ENCODE measurements at regions not wholly inside any gene's neighbourhood (a gene's known extent, or its start where the extent isn't known, plus 50 kb on each side); places are given as distances from the start of the nearest gene placed in this dataset.
"Not testable (repeated sequence)": the region's sequence is repeated elsewhere in the genome, so short reads cannot be mapped to it uniquely, and the experiment has no call there.

DNA sequence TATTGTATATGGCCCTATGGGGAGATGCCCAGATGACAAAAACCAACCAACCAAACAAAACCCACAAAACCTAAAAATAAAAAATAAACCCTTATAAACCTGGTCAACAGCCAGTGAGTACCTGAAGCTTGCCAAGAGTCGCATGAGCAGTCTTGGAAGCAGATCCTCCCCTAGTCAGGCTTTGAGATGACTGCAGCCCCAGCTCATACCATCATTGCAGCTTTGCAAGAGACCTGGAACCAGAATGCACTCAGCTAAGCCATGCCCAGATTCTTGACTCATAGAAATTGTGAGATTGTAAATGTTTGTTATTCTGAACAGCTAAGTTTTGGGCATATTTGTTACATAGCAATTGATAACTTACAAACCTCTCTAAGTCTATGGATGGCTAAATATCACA lies 326.8 kb downstream of the HLX start:
- no peak for DNase-seq

DNA sequence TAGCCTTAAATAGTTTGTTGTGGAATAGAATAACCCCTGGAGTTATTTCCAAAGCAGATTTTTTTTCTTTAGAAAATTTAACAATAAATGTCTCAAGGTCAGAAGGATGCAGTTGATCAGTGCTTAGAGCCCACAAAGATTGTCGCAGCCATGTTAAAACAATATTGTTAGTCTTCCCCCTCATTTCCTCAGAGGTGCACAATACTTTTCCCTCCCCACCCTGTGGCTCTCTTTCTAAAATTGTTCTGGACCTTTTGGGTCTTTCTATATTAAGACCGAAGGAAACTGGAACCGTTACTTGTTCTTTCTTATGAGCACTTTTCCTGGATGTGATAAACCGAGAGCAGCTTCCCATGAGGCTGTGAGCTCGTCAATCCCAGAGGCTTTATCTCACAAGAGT lies 333.7 kb downstream of the HLX start:
- no peak for DNase-seq

GRCh38 chr1:221217029-221217428 lies 337.8 kb downstream of the HLX start:
- DNase-seq: no peak

DNA sequence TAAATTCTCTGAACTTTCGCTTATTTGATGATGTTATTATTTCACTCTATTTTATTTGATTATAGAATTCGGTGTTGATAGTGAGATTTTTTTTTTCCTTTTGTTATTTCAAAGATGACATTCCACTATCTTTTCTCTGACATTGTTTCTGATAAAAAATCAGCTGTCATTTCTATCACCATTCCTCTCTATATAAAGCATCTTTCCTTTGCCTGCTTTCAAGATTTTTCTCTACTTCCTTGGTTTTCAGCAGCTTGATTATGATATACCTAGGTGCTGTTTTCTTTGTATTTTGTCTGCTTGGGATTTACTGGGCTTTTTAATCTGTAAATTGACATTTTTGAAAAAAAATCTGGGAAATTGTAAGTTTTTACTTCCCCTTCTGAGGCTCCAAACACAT lies 344.0 kb downstream of the HLX start:
- no peak for DNase-seq

DNA sequence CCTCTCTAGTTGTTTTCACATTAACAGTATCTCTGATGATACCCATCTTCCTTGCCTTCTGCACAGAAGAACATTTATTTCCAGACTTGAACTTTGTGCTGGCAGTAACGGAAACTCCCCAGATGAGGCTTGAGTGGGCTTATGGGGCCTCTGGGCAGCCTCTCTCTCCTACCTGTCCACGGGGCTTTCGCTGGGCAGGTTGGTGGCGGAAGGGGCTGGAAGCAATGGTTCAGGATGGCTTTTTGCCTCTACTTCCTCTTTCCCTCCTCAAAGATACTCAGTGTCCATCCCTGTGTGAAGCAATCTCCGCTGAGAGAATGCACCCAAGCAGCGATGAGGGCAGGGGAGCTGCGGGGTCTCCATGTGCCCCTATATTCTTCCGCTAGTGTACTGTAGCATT lies 348.2 kb downstream of the HLX start:
- no peak for DNase-seq

GRCh38 chr1:221227872-221228337 lies 348.7 kb downstream of the HLX start:
- DNase-seq: no peak

GRCh38 chr1:221228594-221228993 lies 349.4 kb downstream of the HLX start:
- DNase-seq: no peak

GRCh38 chr1:221230605-221231004 lies 351.4 kb downstream of the HLX start:
- no peak for DNase-seq

DNA sequence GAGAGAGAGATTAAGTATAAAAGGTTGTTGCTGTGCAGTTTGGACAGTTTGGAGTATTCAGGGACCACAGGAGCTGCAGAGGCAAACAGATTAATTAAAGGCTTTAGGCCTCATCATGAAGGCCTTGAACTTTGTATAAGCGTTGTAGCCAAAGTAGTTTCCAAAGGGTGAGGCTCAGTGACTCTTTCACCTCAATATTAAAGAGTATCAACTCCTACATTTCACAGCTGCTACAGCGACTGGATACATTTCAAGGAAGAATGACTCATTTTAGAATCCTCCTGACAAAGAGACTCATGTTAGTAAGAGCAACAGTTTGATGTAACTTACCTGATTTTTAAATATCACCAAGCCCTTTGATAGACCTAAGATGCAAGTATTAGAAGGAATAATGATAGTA lies 355.5 kb downstream of the HLX start:
- DNase-seq: no peak

- DNase-seq: no peak
Measured at GRCh38 chr1:221237587-221237986, 358.3 kb downstream of the HLX start.

DNA sequence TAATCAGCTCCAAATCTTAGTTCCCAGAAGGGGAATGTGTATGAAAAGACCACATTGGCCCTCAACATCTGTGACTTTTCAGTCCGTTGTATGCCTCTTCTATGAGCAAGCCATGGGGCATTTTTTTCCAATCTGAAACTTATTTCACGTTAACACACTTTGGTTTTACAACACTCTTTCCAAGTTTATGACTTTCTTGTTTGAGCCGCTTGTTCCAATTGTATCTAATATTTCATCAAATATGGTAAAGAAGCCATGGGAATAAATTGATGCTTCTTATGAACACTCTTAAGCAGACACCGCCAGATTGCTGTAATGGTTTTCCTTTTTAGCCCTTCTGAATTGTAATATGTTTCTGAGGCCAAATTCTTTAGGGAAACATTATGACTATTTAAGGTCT lies 359.9 kb downstream of the HLX start:
- DNase-seq: no peak

DNA sequence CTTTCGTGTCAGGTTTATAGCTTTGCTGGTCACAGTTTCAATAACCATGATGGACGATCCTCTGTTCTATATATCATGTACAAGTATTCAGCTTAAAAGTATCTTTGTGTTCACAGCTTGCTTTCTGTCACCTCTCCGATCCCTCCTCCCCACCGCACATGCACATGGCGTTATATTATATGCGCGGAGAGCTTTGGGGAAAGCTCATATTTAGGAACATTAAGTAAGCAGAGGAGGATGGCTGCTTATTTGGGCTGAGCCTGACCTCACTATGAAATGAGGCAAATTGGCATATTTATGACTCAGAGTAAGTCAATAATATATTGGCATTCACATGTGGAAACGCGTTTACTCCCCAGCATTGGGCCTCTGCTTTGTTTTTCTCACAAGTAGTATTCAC lies 360.5 kb downstream of the HLX start:
- no peak for DNase-seq

- no peak for DNase-seq
Measured at GRCh38 chr1:221240690-221241089, 361.4 kb downstream of the HLX start.

GRCh38 chr1:221241157-221241556 lies 361.9 kb downstream of the HLX start:
- DNase-seq: peak; percentile 79

DNA sequence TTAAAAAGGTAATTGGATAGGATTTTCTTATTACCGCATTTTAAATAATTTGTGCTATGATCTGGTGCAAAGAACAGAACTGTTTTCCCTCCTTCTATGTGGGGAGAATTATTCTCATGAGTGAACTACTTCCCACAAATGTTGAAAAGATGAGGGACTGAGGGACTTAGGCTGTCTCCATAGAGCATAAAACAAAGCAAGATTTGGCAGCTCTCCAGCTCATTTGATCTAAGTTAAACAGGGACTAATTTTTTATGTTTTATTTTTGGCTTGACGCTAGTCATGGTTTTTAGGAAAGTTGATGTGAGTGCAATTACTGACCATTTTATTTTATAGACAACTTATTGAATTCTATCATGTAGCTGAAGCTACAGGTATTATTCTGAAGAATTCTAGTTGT lies 362.3 kb downstream of the HLX start:
- DNase-seq: no peak

- DNase-seq: no peak
Measured at GRCh38 chr1:221246067-221246466, 366.8 kb downstream of the HLX start.

DNA sequence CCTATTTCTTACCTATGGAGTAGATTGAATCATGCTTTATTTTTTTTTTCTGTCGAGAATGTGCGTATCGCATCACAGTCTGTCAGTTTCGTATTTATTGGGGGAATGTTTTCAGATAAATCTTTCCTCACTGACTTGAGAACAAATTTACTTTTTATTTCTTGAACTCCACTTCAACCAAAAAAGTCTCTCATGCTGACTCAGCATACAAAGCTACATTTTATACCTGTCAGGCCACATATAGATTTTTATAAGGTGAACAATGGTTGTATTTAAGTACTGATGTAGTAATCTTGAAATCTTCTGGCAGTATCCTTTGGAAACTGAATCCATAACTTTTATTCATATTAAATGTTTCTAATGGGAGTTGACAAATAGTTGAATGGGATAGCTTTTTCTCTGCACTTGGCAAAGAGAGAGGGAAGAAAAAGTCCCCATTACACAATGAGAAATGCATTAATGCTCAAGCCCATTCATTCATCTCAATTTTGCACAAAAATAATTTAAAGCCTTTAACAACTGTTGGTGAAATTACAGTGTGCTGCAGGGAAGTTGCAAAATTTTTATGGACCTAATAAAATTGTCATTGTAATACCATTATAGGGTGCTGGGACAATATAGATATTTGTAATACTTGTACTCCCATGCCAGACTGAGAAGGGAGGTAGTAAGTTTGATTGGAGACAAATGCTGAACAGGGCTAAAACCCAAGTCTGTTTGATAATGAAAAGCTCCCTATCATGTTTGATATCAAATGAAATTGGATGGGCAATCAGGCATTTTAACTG lies 367.6 kb downstream of the HLX start:
- no peak for DNase-seq

- DNase-seq: no peak
Measured at GRCh38 chr1:221251580-221251979, 372.3 kb downstream of the HLX start.

DNA sequence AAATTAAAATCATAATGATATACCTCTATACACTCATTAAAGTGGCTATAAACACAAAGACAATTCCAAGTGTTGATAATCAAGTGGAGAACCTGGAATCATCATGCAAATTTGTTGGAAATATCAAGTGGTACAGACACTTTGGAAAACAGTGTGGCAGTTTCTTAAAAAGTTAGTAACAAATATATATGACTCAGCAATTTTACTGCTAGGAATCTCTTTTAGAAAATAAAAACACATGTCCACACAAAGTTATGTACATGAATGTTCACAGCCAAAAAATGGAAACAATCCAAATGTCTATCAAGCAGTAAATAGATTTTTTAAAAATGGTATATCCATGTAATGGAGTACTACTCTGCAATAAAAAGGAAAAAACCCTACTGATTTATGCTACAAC lies 375.6 kb downstream of the HLX start:
- DNase-seq: no peak

GRCh38 chr1:221256773-221257172 lies 377.5 kb downstream of the HLX start:
- no peak for DNase-seq

- not testable (repeated sequence) for DNase-seq
Measured at GRCh38 chr1:221257548-221257947, 378.3 kb downstream of the HLX start.

DNA sequence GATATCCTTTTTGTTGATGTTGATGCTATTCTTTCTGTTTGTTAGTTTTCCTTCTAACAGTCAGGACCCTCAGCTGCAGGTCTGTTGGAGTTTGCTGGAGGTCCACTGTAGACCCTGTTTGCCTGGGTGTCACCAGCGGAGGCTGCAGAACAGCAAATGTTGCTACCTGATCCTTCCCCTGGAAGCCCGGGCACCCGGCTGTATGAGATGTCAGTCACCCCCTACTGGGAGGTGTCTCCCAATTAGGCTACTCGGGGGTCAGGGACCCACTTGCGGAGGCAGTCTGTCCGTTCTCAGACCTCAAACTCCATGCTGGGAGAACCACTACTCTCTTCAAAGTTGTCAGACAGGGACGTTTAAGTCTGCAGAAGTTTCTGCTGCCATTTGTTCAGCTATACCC lies 383.4 kb downstream of the HLX start:
- DNase-seq: not testable (repeated sequence)

DNA sequence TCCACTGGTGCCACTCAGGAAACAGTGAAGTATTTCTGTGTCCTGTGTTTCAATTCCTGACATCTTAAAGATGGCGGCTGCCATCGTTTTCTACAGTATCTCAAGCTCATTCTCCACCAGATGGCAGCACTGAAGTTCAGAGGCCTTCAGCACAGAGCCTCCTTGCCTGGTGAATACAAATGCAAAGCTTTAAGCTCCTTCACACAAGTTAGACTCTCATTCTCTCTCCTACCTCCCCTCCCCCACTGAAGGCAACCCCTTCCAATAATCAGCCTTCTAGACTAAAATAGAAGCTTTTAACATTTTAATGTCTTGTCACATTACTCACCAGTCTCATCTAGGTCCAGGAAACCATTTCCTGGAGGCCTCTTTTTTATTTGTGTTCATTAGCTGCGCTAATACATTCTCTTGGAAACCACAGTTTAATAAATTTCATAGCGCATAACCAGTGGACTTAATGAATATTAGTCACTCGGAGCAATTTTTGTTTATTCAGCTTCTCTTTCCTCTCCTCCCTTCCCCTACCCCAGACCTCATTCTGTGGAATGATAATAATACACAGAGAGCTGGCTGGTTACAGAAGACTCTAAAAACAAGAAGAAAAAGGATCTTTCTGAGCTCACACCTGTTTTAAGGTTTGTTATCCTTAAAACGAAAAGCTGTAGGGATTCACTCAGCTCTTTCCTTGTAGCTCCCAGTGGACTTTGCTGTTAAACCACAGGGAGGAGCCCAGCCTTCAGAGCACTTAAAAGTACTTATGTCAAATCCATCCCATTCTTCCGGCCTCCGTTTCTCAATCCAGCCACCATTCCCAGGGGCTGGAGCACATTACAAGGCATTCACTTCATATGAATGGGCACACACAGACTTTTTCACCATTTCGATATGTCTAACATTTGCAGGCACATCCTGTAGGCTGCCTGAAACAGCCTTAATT lies 384.9 kb downstream of the HLX start:
- DNase-seq: peak; percentile 78

- DNase-seq: no peak
Measured at GRCh38 chr1:221264848-221265247, 385.6 kb downstream of the HLX start.
